Bone marrow (tissue), 2 donors: ENCODE measurements at regions not wholly inside any gene's neighbourhood (a gene's known extent, or its start where the extent isn't known, plus 50 kb on each side); places are given as distances from the start of the nearest gene placed in this dataset.
"Not testable (repeated sequence)": the region's sequence is repeated elsewhere in the genome, so short reads cannot be mapped to it uniquely, and the experiment has no call there.

ENCODE experiments used
- DNase-seq, 2 donors: peaks; one replicate each; lab custom pipeline; 2025; lab: John Stamatoyannopoulos, UW

DNA sequence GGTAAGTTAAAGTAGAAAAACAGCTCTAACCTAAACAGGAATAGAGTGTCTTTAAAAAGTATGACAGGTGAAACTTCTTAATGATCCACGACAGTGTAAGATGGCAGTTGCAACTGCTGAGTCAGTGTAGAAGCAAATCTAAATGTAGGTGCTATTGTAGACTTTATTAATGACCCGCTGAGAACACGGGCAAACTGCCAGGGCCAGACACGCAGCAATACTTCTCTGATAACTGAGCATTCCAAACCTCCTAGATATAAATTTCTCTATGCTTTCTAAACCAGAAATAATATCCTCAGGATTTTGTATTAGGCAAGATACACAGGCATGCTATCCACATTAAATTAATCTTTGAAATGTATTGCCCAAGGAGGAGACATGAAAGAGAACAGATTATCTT, 1076.4 kb downstream of the HACE1 start:
- DNase-seq: no peak

DNA sequence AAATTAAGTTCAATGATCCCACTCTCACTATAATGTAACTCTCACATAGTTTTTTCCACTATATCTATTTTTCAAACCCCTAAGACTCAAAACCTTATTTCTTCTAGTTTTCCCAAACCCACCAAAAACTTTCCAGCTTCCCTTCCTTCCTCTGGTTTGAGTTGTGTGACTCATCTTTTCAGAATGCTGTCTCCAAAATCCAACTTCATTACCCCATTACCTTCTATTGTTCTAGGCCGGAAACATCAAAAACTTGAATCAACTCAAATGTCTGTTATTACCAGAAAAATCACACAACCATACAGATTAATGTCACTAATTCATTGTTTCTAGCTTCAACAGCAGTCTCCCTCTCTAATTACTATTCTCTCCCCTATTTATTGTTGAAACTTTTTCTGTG, 1090.3 kb downstream of the HACE1 start:
- DNase-seq: no peak

GRCh38 chr6:103750603-103751002, 1109.1 kb downstream of the HACE1 start:
- DNase-seq: no peak

DNA sequence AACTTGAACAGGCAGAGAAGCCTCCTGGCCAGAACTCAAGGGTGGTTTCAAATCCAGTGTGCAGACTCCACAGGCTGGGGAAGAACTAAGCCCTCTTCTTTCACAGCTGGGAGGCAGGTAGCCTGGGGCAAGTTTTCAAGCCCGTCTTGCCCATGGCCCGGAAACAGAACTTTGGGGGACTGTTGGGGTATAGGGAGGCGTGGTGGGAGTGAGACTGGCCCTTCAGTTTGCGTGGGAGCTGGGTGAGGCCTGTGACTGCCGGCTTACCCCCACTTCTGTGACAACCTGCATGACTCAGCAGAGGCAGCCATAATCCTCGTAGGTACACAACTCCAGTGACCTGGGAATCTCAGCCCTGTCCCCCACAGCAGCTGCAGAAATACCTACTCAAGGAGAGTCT, 1125.7 kb downstream of the HACE1 start:
- DNase-seq: no peak

DNA sequence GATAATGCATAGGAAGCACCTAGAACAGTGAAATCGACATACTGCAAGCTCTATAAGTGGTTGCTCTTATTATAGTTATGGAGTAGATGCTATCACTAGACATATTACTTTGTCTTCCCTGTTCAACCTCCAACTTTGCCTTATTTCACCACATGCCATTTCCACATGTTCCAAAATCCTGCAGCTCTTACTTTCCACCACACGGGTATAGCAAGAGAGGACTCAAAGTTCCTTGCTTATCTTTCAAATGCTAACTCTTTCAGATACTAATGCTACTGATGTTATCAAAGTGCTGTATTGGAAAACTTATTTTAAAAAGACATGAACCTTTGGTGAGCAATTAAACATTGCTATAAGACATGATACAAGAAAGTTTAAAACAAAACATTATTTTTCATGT, 1130.1 kb downstream of the HACE1 start:
- no peak for DNase-seq

- no peak for DNase-seq
These were observed 1136.0 kb downstream of the HACE1 start for GRCh38 chr6:103723438-103724322.

DNA sequence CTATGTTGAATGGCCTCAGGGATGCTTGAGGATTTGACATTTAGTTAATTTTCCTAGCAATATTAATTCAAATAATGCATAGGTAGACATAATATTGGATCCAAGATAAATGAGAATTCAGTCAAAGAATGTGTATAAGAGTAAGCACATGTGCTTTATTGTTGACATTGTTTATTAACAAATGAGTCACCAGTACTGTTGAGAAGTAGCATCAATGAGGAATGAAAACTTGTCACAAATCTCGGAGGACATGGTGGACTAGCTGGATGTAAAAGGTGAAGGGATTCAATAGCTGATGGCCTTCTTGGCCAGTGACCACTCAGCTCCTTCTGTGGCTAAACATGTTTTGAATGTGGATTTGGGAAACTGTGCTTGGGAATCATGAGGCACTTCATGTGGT, 1137.0 kb downstream of the HACE1 start:
- no peak for DNase-seq

GRCh38 chr6:103721923-103722322, 1137.8 kb downstream of the HACE1 start:
- DNase-seq: no peak

GRCh38 chr6:103720393-103720792, 1139.3 kb downstream of the HACE1 start:
- no peak for DNase-seq

- DNase-seq: no peak
These were observed 1140.2 kb downstream of the HACE1 start for GRCh38 chr6:103719545-103719944.

GRCh38 chr6:103715269-103715668, 1144.5 kb downstream of the HACE1 start:
- DNase-seq: no peak

- DNase-seq: not testable (repeated sequence)
These were observed 1150.5 kb downstream of the HACE1 start for GRCh38 chr6:103709236-103709635.

GRCh38 chr6:103707596-103708325, 1152.0 kb downstream of the HACE1 start:
- DNase-seq: no peak

- no peak for DNase-seq
These were observed 1160.0 kb downstream of the HACE1 start for GRCh38 chr6:103699769-103700168.

DNA sequence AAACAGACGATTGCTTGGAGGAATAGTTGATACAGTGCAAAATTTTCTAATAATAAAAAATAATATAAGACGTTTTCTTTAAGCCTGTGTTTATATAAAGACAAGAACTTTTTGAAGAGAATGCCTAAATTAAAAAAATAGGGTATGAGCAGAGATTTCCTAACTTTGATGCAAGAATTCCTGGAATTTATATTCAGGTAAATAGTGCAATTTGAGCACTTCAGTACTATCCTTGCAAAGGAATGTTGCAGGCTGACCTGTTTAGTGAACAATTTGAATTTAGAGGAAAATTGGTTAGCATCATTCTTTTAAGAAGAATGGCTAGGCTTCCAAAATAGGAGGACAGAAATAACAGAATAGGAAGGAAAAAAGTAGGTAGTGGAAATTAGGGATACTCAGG, 1172.3 kb downstream of the HACE1 start:
- DNase-seq: no peak

DNA sequence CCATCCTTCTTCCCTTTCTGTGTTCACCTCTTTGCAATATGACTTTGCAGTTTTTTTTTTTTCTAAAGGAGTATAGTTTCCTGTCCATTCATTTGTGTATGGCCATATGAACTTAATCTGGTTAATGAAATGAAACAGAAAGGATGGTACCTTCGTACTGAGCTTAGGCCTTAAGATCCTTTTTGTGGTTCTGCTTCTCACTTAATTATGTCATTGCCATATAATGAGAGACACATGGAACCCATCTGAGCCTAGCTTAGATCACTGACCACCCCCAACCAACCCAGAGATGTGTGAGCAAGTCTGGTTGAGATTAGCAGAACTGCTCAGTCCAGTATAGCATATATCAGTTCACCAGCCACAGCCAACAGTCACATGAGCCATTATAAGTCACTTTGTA, 1179.6 kb downstream of the HACE1 start:
- no peak for DNase-seq

- no peak for DNase-seq
These were observed 1182.4 kb downstream of the HACE1 start for GRCh38 chr6:103677290-103677689.

GRCh38 chr6:103675807-103676406, 1183.8 kb downstream of the HACE1 start:
- peak in 1 of 2 donors; percentile 13 for DNase-seq

DNA sequence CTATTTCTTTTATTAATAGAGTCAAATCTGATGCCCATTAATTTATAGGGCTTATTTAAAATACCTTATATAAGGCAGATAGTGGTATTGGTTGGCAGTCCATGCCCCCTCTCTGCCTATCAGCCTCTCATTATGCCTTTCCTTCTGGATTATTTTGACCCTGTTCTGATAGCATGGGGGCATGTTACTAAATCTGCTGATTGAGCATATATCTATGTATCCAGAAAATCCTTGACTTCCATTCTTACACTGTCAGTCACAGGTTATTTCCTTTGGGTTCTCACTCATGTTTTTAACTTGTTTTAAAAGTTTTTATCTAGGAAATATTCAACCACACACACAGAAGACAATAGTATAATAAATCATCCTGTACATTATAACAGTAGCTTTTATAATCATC, 1184.9 kb downstream of the HACE1 start:
- no peak for DNase-seq

DNA sequence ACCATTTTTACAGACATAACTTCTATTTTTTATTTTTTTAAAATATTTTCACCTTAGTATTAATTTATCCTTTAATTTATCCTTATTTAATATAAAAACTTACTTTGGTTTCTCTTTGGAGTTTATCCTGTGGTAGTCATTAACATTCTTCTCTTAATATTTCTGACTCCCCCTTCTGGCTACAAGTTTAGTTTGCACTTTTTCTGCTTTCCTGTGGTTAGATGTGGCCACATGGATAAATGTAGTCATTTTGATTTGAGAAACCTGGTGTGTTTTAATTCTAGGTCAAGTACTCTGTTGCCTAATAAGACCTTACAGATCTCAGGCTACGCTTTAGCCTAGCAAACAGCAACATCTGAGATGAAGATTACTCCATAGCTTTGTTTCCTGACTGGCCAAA, 1187.5 kb downstream of the HACE1 start:
- no peak for DNase-seq

DNA sequence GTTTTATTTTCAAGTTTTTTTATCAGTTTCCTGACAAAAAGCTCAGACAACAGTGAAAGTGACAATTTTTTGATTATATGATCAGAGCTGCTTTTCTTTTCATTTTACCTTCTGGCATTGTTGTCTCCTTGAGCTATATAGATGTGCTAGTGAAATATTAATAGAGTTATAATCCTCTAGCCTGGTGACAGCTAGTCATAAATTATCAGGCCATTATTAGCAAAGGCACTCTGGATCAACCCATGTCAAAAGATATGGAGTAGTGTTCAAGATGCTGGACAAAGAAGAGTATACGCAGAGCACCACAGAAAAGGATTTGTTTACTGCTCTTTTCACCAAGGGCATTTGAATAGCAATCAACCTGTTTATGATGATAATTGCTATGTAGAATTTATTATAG, 1230.1 kb downstream of the HACE1 start:
- DNase-seq: no peak

- DNase-seq: no peak
These were observed 1242.1 kb downstream of the HACE1 start for GRCh38 chr6:103617642-103618041.

DNA sequence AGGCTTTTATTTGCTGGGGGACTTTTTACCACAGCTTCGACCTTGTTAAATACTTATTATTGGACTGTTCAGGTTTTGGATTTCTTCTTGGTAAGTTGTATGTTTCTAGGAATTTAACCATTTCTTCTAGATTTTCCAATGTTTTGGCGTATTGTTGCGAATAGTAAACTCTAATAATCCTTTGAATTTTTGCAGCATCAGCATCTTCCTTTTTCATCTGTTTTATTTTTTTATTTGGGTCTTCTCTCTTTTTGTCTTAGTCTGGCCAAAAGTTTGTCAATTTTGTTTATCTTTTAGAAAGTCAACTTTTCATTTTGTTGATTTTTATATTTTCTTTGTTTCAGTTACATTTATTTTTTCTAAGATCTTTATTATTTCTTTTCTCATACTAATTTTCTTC, 1272.0 kb downstream of the HACE1 start:
- no peak for DNase-seq
